ENCODE measurements at regions not wholly inside any gene's neighbourhood (a gene's known extent, or its start where the extent isn't known, plus 50 kb on each side); places are given as distances from the start of the nearest gene placed in this dataset.

GRCh38 chr10:61279400-61279799, 173.8 kb downstream of the TMEM26 start:
- TF ChIP-seq POLR2A (IDR thresholded peaks at IDR 0.05; ENCODE audit: low read depth) (no peak), POLR2AphosphoS5 (IDR thresholded peaks at IDR 0.05) (no peak), CTCF (IDR thresholded peaks at IDR 0.05) (no peak), EP300 (IDR thresholded peaks at IDR 0.05) (no peak)
